ENCODE measurements at regions not wholly inside any gene's neighbourhood (a gene's known extent, or its start where the extent isn't known, plus 50 kb on each side); places are given as distances from the start of the nearest gene placed in this dataset.
"Not testable (repeated sequence)": the region's sequence is repeated elsewhere in the genome, so short reads cannot be mapped to it uniquely, and the experiment has no call there.

- no peak for DNase-seq (ENCODE audit: low read depth)
These were observed 151.7 kb upstream of the ASB18 start for GRCh38 chr2:236415684-236416444.

DNA sequence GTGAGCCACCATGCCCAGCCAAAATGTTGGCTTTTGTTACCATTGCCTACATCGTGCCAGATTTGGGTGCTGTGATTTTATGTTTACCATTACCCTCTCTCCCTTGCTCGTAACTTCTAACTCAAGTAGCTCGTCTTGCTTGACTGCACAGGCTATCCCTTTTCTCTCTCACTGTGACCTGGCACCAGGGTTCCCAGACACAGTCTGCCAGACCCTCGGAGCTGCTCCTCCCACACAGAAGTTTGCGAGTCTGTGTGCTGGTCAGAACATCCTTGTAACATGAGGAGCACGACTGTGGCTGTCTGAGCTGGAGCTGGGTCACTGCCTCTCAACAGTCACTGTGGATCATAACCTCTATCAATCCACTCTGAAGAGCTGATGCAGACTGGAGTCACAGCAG is 152.5 kb upstream of the ACKR3 start:
- no peak for DNase-seq (ENCODE audit: low read depth)

- DNase-seq (ENCODE audit: low read depth), result no peak
These were observed 139.0 kb upstream of the ACKR3 start for GRCh38 chr2:236430584-236430983.

- no peak for DNase-seq (ENCODE audit: low read depth)
These were observed 135.0 kb upstream of the ACKR3 start for GRCh38 chr2:236434593-236434992.

- DNase-seq (ENCODE audit: low read depth), result no peak
These were observed 129.3 kb upstream of the ACKR3 start for GRCh38 chr2:236440110-236440881.

- no peak for DNase-seq (ENCODE audit: low read depth)
These were observed 125.4 kb upstream of the ACKR3 start for GRCh38 chr2:236444187-236444586.

DNA sequence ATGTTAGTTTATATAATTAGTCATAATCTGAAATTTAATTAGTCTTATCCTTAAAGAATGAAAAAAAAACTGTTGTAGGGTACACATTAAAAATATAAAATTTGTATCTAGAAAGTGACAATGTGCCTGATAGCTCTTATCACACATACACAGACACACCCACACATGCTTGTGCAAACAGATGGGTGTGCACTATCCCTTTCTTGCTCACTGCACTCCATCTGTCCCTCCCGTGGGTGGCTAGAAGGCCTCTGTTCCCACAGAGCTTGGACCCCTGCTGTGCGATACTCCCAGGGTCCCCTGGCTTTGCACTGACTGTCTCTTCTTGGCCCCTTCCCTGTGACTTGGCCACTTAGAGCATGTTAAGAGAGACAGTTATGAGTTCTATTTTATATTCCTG is 123.9 kb upstream of the ACKR3 start:
- DNase-seq (ENCODE audit: low read depth), result no peak

DNA sequence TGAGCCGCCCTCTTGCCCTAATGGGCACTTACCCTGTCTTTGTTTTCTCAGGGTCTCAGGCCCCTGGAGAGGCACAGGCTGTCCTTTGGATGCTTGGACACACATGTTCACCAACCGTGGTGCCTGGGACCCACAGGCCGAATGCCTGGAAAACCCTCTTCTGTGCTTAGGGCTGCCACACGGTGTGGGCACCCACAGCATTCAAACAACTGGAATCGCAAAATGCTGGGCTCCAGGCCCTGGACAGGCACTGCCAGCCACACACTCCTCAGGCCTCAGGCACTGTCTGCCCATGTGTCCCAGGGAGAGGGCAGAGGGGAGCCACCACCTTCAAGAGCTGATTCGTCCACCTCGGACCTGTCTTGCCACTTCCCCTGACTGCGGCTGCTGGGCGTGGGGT is 123.1 kb upstream of the ACKR3 start:
- no peak for DNase-seq (ENCODE audit: low read depth)

GRCh38 chr2:236449167-236449761 is 120.4 kb upstream of the ACKR3 start:
- no peak for DNase-seq (ENCODE audit: low read depth)

DNA sequence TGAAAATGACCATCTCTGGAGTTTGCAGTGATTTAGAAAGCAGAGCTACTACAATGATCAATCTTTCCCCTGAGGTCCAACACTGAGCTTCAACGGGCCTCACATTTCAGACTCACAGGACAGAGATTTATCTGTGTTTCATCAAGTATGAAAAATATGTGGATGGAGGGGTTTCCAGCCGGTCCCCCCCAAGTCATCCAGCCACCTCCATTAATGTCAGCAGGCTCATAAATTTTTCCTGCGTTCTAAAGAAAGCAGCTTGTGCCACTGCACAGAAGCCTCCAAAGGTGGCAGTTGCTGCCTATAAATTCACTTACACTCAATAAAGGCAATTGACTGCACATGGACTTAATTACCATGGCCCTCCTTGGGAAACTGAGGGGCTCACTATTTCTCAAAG is 117.4 kb upstream of the ACKR3 start:
- no peak for DNase-seq (ENCODE audit: low read depth)

- DNase-seq (ENCODE audit: low read depth), result no peak
These were observed 115.5 kb upstream of the ACKR3 start for GRCh38 chr2:236454076-236454475.

GRCh38 chr2:236459393-236459792 is 110.2 kb upstream of the ACKR3 start:
- no peak for DNase-seq (ENCODE audit: low read depth)

DNA sequence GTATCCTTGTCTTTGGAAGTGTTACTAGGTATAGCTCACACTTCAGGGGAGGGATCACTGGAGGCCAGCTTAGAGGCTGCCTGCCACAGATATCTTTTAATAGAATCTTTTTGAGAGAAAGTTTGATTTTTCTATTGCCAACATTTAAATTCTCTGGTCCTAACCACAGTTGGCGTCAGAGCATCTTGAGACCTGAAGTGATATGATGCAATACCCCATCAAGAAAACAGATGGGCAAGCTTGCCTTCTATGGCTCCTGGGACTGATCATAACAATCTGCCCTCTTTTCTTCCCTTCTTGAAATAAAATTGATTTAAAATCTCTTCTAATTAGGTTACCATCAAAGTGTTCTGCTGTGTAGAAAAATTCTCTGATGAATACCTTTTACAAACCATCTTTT is 105.5 kb upstream of the ACKR3 start:
- DNase-seq (ENCODE audit: low read depth), result no peak

DNA sequence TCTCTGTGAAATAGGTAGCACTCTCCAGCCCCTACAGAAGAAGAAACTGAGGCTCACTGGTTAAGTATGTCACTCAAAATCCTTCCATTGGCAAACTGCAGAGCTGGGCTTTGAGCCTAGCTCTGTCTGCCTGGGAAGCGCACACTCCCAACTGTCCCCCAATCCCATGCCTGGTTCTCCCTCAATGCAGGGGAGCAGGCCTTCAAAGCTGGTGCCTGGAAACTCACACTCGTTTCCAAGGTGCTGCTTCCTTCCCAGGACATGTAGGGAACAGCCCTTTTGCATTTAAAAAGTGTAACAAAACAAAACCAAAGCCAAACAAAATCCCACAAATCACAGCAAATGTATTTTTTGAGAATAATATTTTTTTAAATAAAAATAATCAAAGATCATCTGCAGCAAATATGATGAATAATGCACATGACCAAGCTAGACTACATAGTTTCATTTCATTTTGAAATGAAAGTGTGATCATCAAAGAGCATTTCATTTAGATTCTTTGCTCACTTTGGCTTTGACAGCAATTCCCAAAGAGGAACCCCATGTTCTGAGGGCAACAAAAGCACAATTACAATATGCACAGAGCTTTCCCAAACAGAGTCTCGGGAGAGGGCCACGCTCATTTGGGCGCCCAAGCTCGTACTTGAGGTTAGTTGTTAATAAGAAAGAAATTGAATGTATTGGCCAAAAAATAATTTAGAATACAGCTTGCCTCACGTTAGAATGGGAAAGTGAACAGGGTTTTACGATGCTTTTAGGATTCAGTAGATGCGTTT is 96.7 kb upstream of the ACKR3 start:
- no peak for DNase-seq (ENCODE audit: low read depth)

DNA sequence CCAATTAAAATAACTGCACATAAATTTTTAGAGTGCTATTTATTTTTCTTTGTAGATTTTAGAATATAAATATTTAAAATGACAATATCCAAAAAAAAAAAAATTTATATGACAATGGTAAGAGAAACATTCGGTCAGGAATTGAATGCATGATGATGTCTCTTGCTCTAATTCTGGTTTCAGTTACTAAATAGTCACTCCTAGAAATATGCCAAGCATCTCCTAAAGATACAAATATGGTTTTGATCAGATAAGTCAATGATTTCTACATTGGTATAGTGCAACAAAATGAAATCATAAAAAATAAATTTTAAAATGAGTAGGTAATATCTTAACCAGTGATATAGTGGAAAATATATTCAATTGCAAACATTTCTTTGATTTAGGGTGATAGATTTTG is 95.9 kb upstream of the ACKR3 start:
- DNase-seq (ENCODE audit: low read depth), result no peak

- no peak for DNase-seq (ENCODE audit: low read depth)
These were observed 89.8 kb upstream of the ACKR3 start for GRCh38 chr2:236479814-236480213.

DNA sequence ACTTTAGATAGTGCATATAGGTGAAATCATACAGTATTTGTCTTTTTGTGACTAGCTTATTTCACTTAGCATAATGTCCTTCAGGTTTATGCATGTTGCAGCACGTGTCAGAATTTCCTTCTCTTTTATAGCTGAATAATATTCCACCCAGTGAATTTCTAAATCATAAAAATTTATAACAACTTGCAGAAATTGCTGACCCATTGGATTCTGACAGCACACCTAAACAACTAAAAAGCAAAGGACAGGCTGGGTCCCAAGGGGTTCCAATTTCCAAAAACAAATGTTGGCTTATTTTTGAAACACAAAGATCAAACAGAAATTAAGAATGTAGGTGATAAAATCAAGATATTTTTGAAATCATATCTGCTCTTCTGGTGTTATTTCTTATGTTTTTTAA is 86.5 kb upstream of the ACKR3 start:
- DNase-seq (ENCODE audit: low read depth), result no peak

DNA sequence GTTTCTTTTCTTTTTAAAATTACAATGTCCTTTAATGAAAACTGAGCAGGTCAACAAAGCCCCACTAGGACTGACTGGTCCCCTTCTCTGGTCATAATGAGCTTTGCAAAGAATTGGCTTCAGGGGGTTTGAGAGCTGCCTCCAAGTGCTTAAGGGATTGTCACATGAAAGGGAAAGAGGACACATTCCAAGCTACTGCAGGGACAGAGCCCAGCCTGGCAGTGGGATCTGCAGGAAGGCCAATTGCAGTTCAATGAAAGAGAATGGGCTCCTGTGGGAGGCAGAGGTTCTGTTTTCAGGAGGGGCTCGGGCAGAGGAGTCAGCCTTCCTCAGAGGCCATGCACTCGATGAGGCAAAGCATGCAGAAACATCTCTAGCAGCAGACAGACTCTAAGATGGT is 84.1 kb upstream of the ACKR3 start:
- DNase-seq (ENCODE audit: low read depth), result no peak

- not testable (repeated sequence) for DNase-seq (ENCODE audit: low read depth)
These were observed 80.5 kb upstream of the ACKR3 start for GRCh38 chr2:236489083-236489482.

DNA sequence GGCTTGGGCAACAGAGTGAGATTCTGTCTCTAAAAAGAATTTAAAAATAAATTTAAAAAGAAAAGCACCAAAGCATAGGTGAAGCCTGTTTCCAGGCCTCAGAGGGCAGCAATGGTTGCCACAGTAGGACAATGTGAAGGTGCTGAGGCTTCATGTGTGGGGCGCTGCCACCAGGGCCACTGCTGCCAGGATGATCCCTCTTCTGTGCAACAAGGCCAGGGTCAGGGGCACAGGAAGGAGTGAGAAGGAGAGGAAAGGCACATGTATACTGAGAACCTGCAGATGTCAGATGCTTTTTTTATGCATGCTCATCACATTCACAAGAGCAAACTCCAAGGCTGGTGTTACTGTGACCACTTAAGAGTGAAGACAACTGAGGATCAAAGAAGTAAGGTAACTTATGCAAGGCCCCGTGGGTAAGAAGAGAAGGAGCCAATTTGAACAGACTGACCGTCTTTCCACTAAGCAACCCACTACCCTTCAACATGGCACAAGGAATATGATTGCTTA is 79.7 kb upstream of the ACKR3 start:
- DNase-seq (ENCODE audit: low read depth), result no peak

DNA sequence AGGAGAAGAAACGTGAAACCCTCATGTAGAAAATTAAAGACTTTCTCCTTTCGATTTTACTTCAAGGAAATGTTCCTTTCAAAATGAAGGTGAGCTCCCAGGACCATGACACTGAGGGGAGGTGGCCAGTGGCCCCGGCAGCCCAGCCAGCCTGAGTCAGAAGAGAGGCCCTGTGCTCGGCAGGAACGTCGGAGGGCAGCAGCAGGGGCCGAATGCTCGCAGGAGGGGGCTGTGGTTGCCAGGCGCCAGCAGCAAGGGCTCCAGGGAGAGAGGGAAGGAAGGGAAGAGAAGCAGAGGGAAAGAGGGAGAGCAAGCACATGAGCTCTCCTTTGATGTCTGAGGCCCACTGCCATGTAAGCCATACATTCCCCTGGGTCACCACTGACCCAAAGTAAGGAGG is 73.3 kb upstream of the ACKR3 start:
- no peak for DNase-seq (ENCODE audit: low read depth)

GRCh38 chr2:236498369-236498768 is 71.3 kb upstream of the ACKR3 start:
- DNase-seq (ENCODE audit: low read depth), result no peak

All from T follicular helper cell (primary cell).